H1 (cell line): ENCODE measurements at regions not wholly inside any gene's neighbourhood (a gene's known extent, or its start where the extent isn't known, plus 50 kb on each side); places are given as distances from the start of the nearest gene placed in this dataset.

Experiments
- CTCF ChIA-PET: fragments of 300-600 bp; sonication (Branson Sonifier 250); formaldehyde crosslinking; loops from one replicate; lab custom pipeline; 2021; ENCODE audit not compliant: partially characterized antibody; lab: Charles Lee
- POLR2A ChIA-PET: fragments of 300-600 bp; sonication (Branson Sonifier 250); formaldehyde crosslinking; loops from one replicate; lab custom pipeline; 2021; ENCODE audit warnings: inconsistent platforms; ENCODE audit not compliant: partially characterized antibody; lab: Charles Lee
- DNase-seq, 2 experiments: peaks; one replicate each; pipeline versions ENCODE4 v3.0.0 to v3.0.0-alpha.2; 2010 to 2022; ENCODE audit warnings: low spot score in 2 of 2, low read depth in 1 of 2, mixed read lengths in 1 of 2
- FAIRE-seq: peaks from 2 replicates; lab custom pipeline; 2011; peaks lifted over from hg19 to GRCh38; lab: Jason Lieb, UNC
- H2AFZ ChIP-seq: 2 replicates; pipeline ENCODE4 v1.8.1; 2012; ENCODE audit warnings: low read length, inconsistent platforms
- H2AK5ac ChIP-seq: 2 replicates; pipeline ENCODE4 v1.6.1; 2013; ENCODE audit warnings: low read depth, low read length
- H2BK120ac ChIP-seq: replicated peaks from 2 replicates; pipeline ENCODE3; 2013; ENCODE audit warnings: low read depth, low read length, inconsistent platforms
- H2BK12ac ChIP-seq: 2 replicates; pipeline ENCODE4 v1.6.1; 2013; ENCODE audit warnings: low read depth, low read length
- H2BK15ac ChIP-seq: 2 replicates; pipeline ENCODE4 v1.6.1; 2013; ENCODE audit warnings: low read length
- H2BK20ac ChIP-seq: 2 replicates; pipeline ENCODE4 v1.6.1; 2013; ENCODE audit warnings: low read length
- H2BK5ac ChIP-seq: 2 replicates; pipeline ENCODE4 v1.6.1; 2013; ENCODE audit warnings: low read depth, low read length
- H3K14ac ChIP-seq: 2 replicates; pipeline ENCODE4 v1.6.1; 2013; ENCODE audit warnings: inconsistent platforms; ENCODE audit not compliant: insufficient read length
- H3K18ac ChIP-seq: 2 replicates; pipeline ENCODE4 v1.6.1; 2013; ENCODE audit warnings: low read length; ENCODE audit errors: extremely low read depth
- H3K23ac ChIP-seq: 2 replicates; pipeline ENCODE4 v1.6.1; 2013; ENCODE audit warnings: inconsistent platforms; ENCODE audit not compliant: insufficient read length
- H3K23me2 ChIP-seq: 2 replicates; pipeline ENCODE4 v1.6.1; 2013; ENCODE audit warnings: low read depth, low read length
- H3K27ac ChIP-seq: 2 replicates; pipeline ENCODE4 v1.6.1; 2011; ENCODE audit warnings: low read depth, low read length, inconsistent platforms
- H3K27me3 ChIP-seq, 4 experiments: replicated peaks in 1 of 4; 1 replicate in 1 of 4; 2 replicates in 3 of 4; pipeline versions ENCODE4 v1.6.1 to v1.8.1; 2011 to 2013; ENCODE audit warnings: low read length in 3 of 4, mild to moderate bottlenecking in 3 of 4, inconsistent platforms in 2 of 4, mixed read lengths in 2 of 4, moderate library complexity in 1 of 4; ENCODE audit not compliant: control insufficient read depth in 3 of 4, insufficient read depth in 3 of 4; ENCODE audit errors: extremely low read depth in 1 of 4
- H3K36me3 ChIP-seq, 4 experiments: 2 replicates each; pipeline versions ENCODE4 v1.6.1 to v1.8.1; 2011 to 2013; ENCODE audit warnings: mild to moderate bottlenecking in 4 of 4, low read length in 3 of 4, moderate library complexity in 2 of 4, control low read depth in 1 of 4, inconsistent platforms in 1 of 4; ENCODE audit not compliant: insufficient read depth in 4 of 4, control insufficient read depth in 2 of 4
- H3K4ac ChIP-seq: replicated peaks from 2 replicates; pipeline ENCODE3; 2013; ENCODE audit warnings: low read length, low read depth, mixed read lengths, inconsistent platforms; ENCODE audit not compliant: insufficient read length
- H3K4me1 ChIP-seq, 4 experiments: replicated peaks in 1 of 4; 1 replicate in 1 of 4; 2 replicates in 3 of 4; pipeline versions ENCODE4 v1.6.1 to v1.8.1; 2011 to 2013; ENCODE audit warnings: low read length in 3 of 4, inconsistent platforms in 2 of 4, mixed read lengths in 1 of 4; ENCODE audit not compliant: insufficient read depth in 4 of 4, control insufficient read depth in 3 of 4
- H3K4me2 ChIP-seq, 2 experiments: 2 replicates each; pipeline versions ENCODE4 v1.6.1 to v1.8.1; 2011 to 2013; ENCODE audit warnings: low read depth in 2 of 2, low read length in 2 of 2, control low read depth in 1 of 2, inconsistent platforms in 1 of 2, mild to moderate bottlenecking in 1 of 2; ENCODE audit not compliant: insufficient read depth in 1 of 2
- H3K4me3 ChIP-seq, 4 experiments: fragments of 200-600, 300-600 bp in 1 of 4; sonication (generic), shearing (Covaris generic), sonication (Bioruptor Twin) in 1 of 4; 2 replicates each; pipeline versions ENCODE4 v1.5.1 to v1.8.1; 2011 to 2016; ENCODE audit warnings: low read length in 4 of 4, low read depth in 3 of 4, control low read depth in 2 of 4, inconsistent platforms in 2 of 4, mild to moderate bottlenecking in 2 of 4, mixed read lengths in 1 of 4, moderate library complexity in 1 of 4; ENCODE audit not compliant: insufficient read depth in 2 of 4; ENCODE audit errors: extremely low read depth in 1 of 4
- H3K56ac ChIP-seq: replicated peaks from 2 replicates; pipeline ENCODE3; 2013; ENCODE audit warnings: low read depth, mild to moderate bottlenecking, mixed read lengths, low read length, inconsistent platforms; ENCODE audit not compliant: insufficient read length
- H3K79me1 ChIP-seq: 2 replicates; pipeline ENCODE4 v1.6.1; 2013; ENCODE audit warnings: low read depth, low read length, control low read depth
- H3K79me2 ChIP-seq, 2 experiments: 2 replicates each; pipeline versions ENCODE4 v1.6.1 to v1.8.1; 2012 to 2013; ENCODE audit warnings: low read length in 2 of 2, mild to moderate bottlenecking in 2 of 2, inconsistent platforms in 1 of 2; ENCODE audit not compliant: insufficient read depth in 2 of 2, control insufficient read depth in 1 of 2
- H3K9ac ChIP-seq, 4 experiments: replicated peaks in 1 of 4; 1 replicate in 1 of 4; 2 replicates in 3 of 4; pipeline versions ENCODE4 v1.6.1 to v1.8.1; 2011 to 2013; ENCODE audit warnings: low read depth in 3 of 4, low read length in 3 of 4, control low read depth in 2 of 4, mild to moderate bottlenecking in 2 of 4, moderate library complexity in 2 of 4, inconsistent platforms in 1 of 4; ENCODE audit errors: extremely low read depth in 1 of 4
- H3K9me3 ChIP-seq, 2 experiments: 2 replicates each; pipeline versions ENCODE4 v1.6.1 to v1.8.1; 2012 to 2013; ENCODE audit warnings: mild to moderate bottlenecking in 2 of 2, moderate library complexity in 2 of 2, control low read depth in 1 of 2, inconsistent platforms in 1 of 2, low read depth in 1 of 2, low read length in 1 of 2, mixed read lengths in 1 of 2; ENCODE audit not compliant: insufficient read depth in 2 of 2
- H4K20me1 ChIP-seq, 2 experiments: replicated peaks in 1 of 2; 2 replicates each; pipeline versions ENCODE3 to v1.8.1; 2011 to 2013; ENCODE audit warnings: inconsistent platforms in 2 of 2, low read length in 2 of 2, mild to moderate bottlenecking in 1 of 2; ENCODE audit not compliant: insufficient read depth in 2 of 2, control insufficient read depth in 1 of 2
- H4K5ac ChIP-seq: 2 replicates; pipeline ENCODE4 v1.6.1; 2013; ENCODE audit warnings: low read length, low read depth, mixed read lengths, inconsistent platforms; ENCODE audit not compliant: insufficient read length
- H4K8ac ChIP-seq: 2 replicates; pipeline ENCODE4 v1.8.0; 2013; ENCODE audit warnings: mild to moderate bottlenecking, moderate library complexity, low read length, inconsistent platforms; ENCODE audit not compliant: insufficient read depth; ENCODE audit errors: extremely low read depth
- H4K91ac ChIP-seq: replicated peaks from 2 replicates; pipeline ENCODE3; 2013; ENCODE audit warnings: low read length, mixed read lengths, inconsistent platforms; ENCODE audit not compliant: insufficient read length
- ATF3 ChIP-seq: IDR thresholded peaks from 2 replicates; pipeline ENCODE4 v1.6.1; 2011; ENCODE audit warnings: low read depth, mild to moderate bottlenecking, low read length; ENCODE audit not compliant: insufficient read depth
- BACH1 ChIP-seq: IDR thresholded peaks from 2 replicates; pipeline ENCODE4 v1.6.1; 2012; ENCODE audit warnings: low read length, improper control_type of control experiment
- CEBPB ChIP-seq: IDR thresholded peaks from 2 replicates; pipeline ENCODE4 v1.6.1; 2012; ENCODE audit warnings: low read depth, low read length
- EP300 ChIP-seq, 2 experiments: IDR thresholded peaks; 1 replicate in 1 of 2; 2 replicates in 1 of 2; pipeline ENCODE4 v1.6.1; 2011 to 2012; ENCODE audit warnings: low read depth in 2 of 2, low read length in 2 of 2, mild to moderate bottlenecking in 2 of 2, borderline replicate concordance in 1 of 2, inconsistent platforms in 1 of 2, moderate library complexity in 1 of 2
- HDAC6 ChIP-seq: IDR thresholded peaks from one replicate; pipeline ENCODE4 v1.7.1; 2012; ENCODE audit warnings: low read depth, mild to moderate bottlenecking, inconsistent platforms, low read length, moderate library complexity
- KDM4A ChIP-seq: IDR thresholded peaks from one replicate; pipeline ENCODE4 v1.7.1; 2012; ENCODE audit warnings: low read depth, mild to moderate bottlenecking, moderate library complexity, low read length, inconsistent platforms; ENCODE audit not compliant: severe bottlenecking
- KDM5A ChIP-seq: fragments of 200-600 bp; IDR thresholded peaks from 2 replicates; pipeline ENCODE4 v1.7.1; 2012; ENCODE audit warnings: mild to moderate bottlenecking, low read length, inconsistent platforms, mixed read lengths
- POU5F1 ChIP-seq: IDR thresholded peaks from 2 replicates; pipeline ENCODE4 v1.6.1; 2011; ENCODE audit warnings: low read depth, mild to moderate bottlenecking, low read length, moderate library complexity
- RFX5 ChIP-seq: IDR thresholded peaks from 2 replicates; pipeline ENCODE4 v1.6.1; 2011; ENCODE audit warnings: low read depth, low read length, improper control_type of control experiment, borderline replicate concordance
- RXRA ChIP-seq: IDR thresholded peaks from 2 replicates; pipeline ENCODE4 v1.6.1; 2011; ENCODE audit warnings: low read depth, mild to moderate bottlenecking, low read length, moderate library complexity; ENCODE audit not compliant: insufficient read depth
- SIN3A ChIP-seq, 2 experiments: IDR thresholded peaks in 1 of 2; conservative IDR thresholded peaks in 1 of 2; 2 replicates each; pipeline ENCODE4 v1.6.1; 2011 to 2012; ENCODE audit warnings: low read length in 2 of 2, improper control_type of control experiment in 1 of 2, low read depth in 1 of 2, mild to moderate bottlenecking in 1 of 2
- SIRT6 ChIP-seq: IDR thresholded peaks from one replicate; pipeline ENCODE4 v1.7.1; 2012; ENCODE audit warnings: low read length, inconsistent platforms
- TEAD4 ChIP-seq: IDR thresholded peaks from 2 replicates; pipeline ENCODE4 v1.6.1; 2012; ENCODE audit warnings: low read depth, low read length, inconsistent platforms, mixed read lengths
- WGBS, 2 experiments: shearing (Covaris generic) in 1 of 2; methylation state at CpG; one replicate each; pipeline versions ENCODE4 v1.1.6 to v1.1.7; 2013 to 2015; ENCODE audit warnings: low lambda C conversion rate in 2 of 2, mixed read lengths in 2 of 2, inconsistent platforms in 1 of 2, low coverage in 1 of 2, missing lambda C conversion rate in 1 of 2; ENCODE audit not compliant: insufficient replicate concordance in 2 of 2, insufficient coverage in 1 of 2, insufficient read length in 1 of 2; ENCODE audit errors: extremely low coverage in 1 of 2, missing lambda C conversion rate in 1 of 2; 5-methylcytosine and 5-hydroxymethylcytosine counted together

GRCh38 chr14:89466944-89467343 is 49.9 kb upstream of the FOXN3 start:
- Histone ChIP-seq H2AFZ (no peak overlapping the region), H2BK120ac (no peak overlapping the region), H3K79me2 (peaks cover 0 to 21% of the 10 kb centered on the region in 2 experiments; a peak in 2 of 4 replicates), H3K23ac (no peak overlapping the region), H3K27me3 (no peaks in the 10 kb centered on the region), H2BK15ac (no peak overlapping the region), H3K79me1 (peaks cover 5% of the 10 kb centered on the region; the same call in 1 of the 2 replicates), H3K27ac (peak overlapping the region; percentile 21; the same call in 1 of the 2 replicates), H3K14ac (no peak overlapping the region), H3K9me3 (no peaks in the 10 kb centered on the region), H4K20me1 (no peaks in the 10 kb centered on the region), H3K36me3 (no peaks in the 10 kb centered on the region), H2BK20ac (0 out of 2 replicates have a peak overlapping the region, but pooled peaks have one; percentile 8), H3K4me3 (no peak overlapping the region), H3K56ac (no peak overlapping the region), H2AK5ac (0 out of 2 replicates have a peak overlapping the region, but pooled peaks have one; percentile 7), H3K18ac (0 out of 2 replicates have a peak overlapping the region, but pooled peaks have one; percentile 1), H2BK12ac (no peak overlapping the region; the same call in 1 of the 2 replicates), H2BK5ac (peak overlapping the region; percentile 8), H3K4me1 (peaks cover 0 to 4% (median 2%) of the 10 kb centered on the region in 4 experiments; a peak in 5 of 7 replicates), H4K91ac (no peak overlapping the region), H3K9ac (no peak overlapping the region), H3K4me2 (no peak overlapping the region), H4K5ac (no peak overlapping the region), H3K4ac (no peak overlapping the region), H3K23me2 (no peaks in the 10 kb centered on the region), H4K8ac (no peak overlapping the region)
- DNase-seq: no peak
- FAIRE-seq: no peak
- ChIA-PET POLR2A (no interaction called here), CTCF (interaction anchor here (0.6 to 3.4 kb wide), 13 partner anchors 9 to 312 kb away, joined by 3 to 18 read pairs (median 5); no protein-coding TSS in a partner anchor)
- TF ChIP-seq KDM4A (no peak), SIN3A (conservative IDR thresholded peaks at IDR 0.05 in 1 of 2, IDR thresholded peaks at IDR 0.05 in 1 of 2; ENCODE audit: low read depth in 1 of 2, low read length in 2 of 2) (no peak), RXRA (no peak), ATF3 (no peak), KDM5A (no peak), BACH1 (no peak), CEBPB (no peak), POU5F1 (no peak), RFX5 (no peak), TEAD4 (no peak), HDAC6 (no peak), SIRT6 (no peak), EP300 (IDR thresholded peaks at IDR 0.05; ENCODE audit: borderline replicate concordance in 1 of 2, low read depth in 2 of 2, low read length in 2 of 2) (no peak)
- 78% methylated on average over 14 of the region's 14 CpGs; no CpG with 5 or more reads in 1 of the 2 experiments for WGBS, 2 experiments
